Activated CD4-positive, alpha-beta T cell treated with anti-CD3 and anti-CD28 coated beads for 4 hours (primary cell): ENCODE measurements at regions not wholly inside any gene's neighbourhood (a gene's known extent, or its start where the extent isn't known, plus 50 kb on each side); places are given as distances from the start of the nearest gene placed in this dataset.
"Not testable (repeated sequence)": the region's sequence is repeated elsewhere in the genome, so short reads cannot be mapped to it uniquely, and the experiment has no call there.

Source experiments
- DNase-seq, 2 donors: peaks; one replicate each; pipeline ENCODE4 v3.0.0-alpha.2; 2020

GRCh38 chr22:22374163-22374562, 129.6 kb downstream of the VPREB1 start:
- no peak for DNase-seq

GRCh38 chr22:22374579-22374978, 130.0 kb downstream of the VPREB1 start:
- DNase-seq: no peak

- no peak for DNase-seq
Measured at GRCh38 chr22:22375576-22376351, 131.2 kb downstream of the VPREB1 start.

GRCh38 chr22:22376352-22376706, 131.7 kb downstream of the VPREB1 start:
- no peak for DNase-seq

- DNase-seq: not testable (repeated sequence)
Measured at GRCh38 chr22:22376884-22377283, 131.7 kb downstream of the ZNF280B start.

GRCh38 chr22:22377335-22377734, 131.2 kb downstream of the ZNF280B start:
- DNase-seq: no peak

GRCh38 chr22:22378446-22379415, 129.8 kb downstream of the ZNF280B start:
- DNase-seq: no peak

GRCh38 chr22:22380098-22381030, 128.2 kb downstream of the ZNF280B start:
- DNase-seq: no peak

GRCh38 chr22:22381292-22381691, 127.2 kb downstream of the ZNF280B start:
- not testable (repeated sequence) for DNase-seq

- DNase-seq: no peak
Measured at GRCh38 chr22:22384267-22384666, 124.3 kb downstream of the ZNF280B start.

GRCh38 chr22:22384668-22385244, 123.8 kb downstream of the ZNF280B start:
- DNase-seq: no peak

GRCh38 chr22:22386602-22387385, 121.7 kb downstream of the ZNF280B start:
- no peak for DNase-seq

GRCh38 chr22:22387386-22387736, 121.2 kb downstream of the ZNF280B start:
- no peak for DNase-seq

- no peak for DNase-seq
Measured at GRCh38 chr22:22388090-22388489, 120.5 kb downstream of the ZNF280B start.

GRCh38 chr22:22388494-22388893, 120.0 kb downstream of the ZNF280B start:
- no peak for DNase-seq

GRCh38 chr22:22389467-22389866, 119.1 kb downstream of the ZNF280B start:
- no peak for DNase-seq

- no peak for DNase-seq
Measured at GRCh38 chr22:22390989-22391388, 117.6 kb downstream of the ZNF280B start.

- DNase-seq: no peak
Measured at GRCh38 chr22:22391543-22391942, 117.0 kb downstream of the ZNF280B start.

- no peak for DNase-seq
Measured at GRCh38 chr22:22392131-22392530, 116.4 kb downstream of the ZNF280B start.

- DNase-seq: no peak
Measured at GRCh38 chr22:22394591-22394990, 114.0 kb downstream of the ZNF280B start.

GRCh38 chr22:22395245-22395644, 113.3 kb downstream of the ZNF280B start:
- no peak for DNase-seq
